OCI-LY1 (cell line): ENCODE measurements at regions not wholly inside any gene's neighbourhood (a gene's known extent, or its start where the extent isn't known, plus 50 kb on each side); places are given as distances from the start of the nearest gene placed in this dataset.

Experiments
- H2AFZ ChIP-seq: fragments of 200-600 bp; sonication (generic), shearing (Covaris generic); 2 replicates; pipeline ENCODE4 v1.6.0; 2014; ENCODE audit warnings: antibody characterized with exemption, mild to moderate bottlenecking, low read length
- H3F3A ChIP-seq: fragments of 200-600 bp; sonication (generic), shearing (Covaris generic); 2 replicates; pipeline ENCODE4 v1.6.0; 2014; ENCODE audit warnings: mild to moderate bottlenecking, antibody characterized with exemption, low read length, moderate library complexity; ENCODE audit not compliant: insufficient read depth
- H3K27ac ChIP-seq: fragments of 200-600 bp; sonication (generic); 2 replicates; pipeline ENCODE4 v1.5.1; 2014; ENCODE audit warnings: low read length, mixed run types, mild to moderate bottlenecking, low read depth; ENCODE audit not compliant: poor library complexity, severe bottlenecking
- H3K27me3 ChIP-seq: fragments of 200-600 bp; sonication (generic); 2 replicates; pipeline ENCODE4 v1.6.0; 2014; ENCODE audit warnings: antibody characterized with exemption, mild to moderate bottlenecking, low read length, moderate library complexity; ENCODE audit not compliant: insufficient read depth
- H3K36me3 ChIP-seq: fragments of 200-600 bp; sonication (generic); 2 replicates; pipeline ENCODE4 v1.6.1; 2014; ENCODE audit warnings: mild to moderate bottlenecking, antibody characterized with exemption, low read length, moderate library complexity, mixed read lengths; ENCODE audit not compliant: insufficient read depth
- H3K4me1 ChIP-seq: fragments of 200-600 bp; sonication (generic); 2 replicates; pipeline ENCODE4 v1.5.1; 2014; ENCODE audit warnings: mild to moderate bottlenecking, low read length, moderate library complexity; ENCODE audit not compliant: insufficient read depth, severe bottlenecking
- H3K4me2 ChIP-seq: fragments of 200-600 bp; sonication (generic), shearing (Covaris generic); 2 replicates; pipeline ENCODE4 v1.6.1; 2014; ENCODE audit warnings: low read length
- H3K4me3 ChIP-seq: fragments of 200-600 bp; sonication (generic); 2 replicates; pipeline ENCODE4 v1.5.1; 2014; ENCODE audit warnings: low read length, low read depth, mild to moderate bottlenecking, mixed read lengths; ENCODE audit not compliant: poor library complexity, severe bottlenecking
- H3K79me2 ChIP-seq: fragments of 200-600 bp; shearing (Covaris generic); 2 replicates; pipeline ENCODE4 v1.6.1; 2016; ENCODE audit warnings: mixed run types, low read length, mixed read lengths; ENCODE audit not compliant: insufficient read depth
- H3K9ac ChIP-seq: fragments of 200-600 bp; sonication (generic), shearing (Covaris generic); 2 replicates; pipeline ENCODE4 v1.6.1; 2014; ENCODE audit warnings: mild to moderate bottlenecking, low read length, mixed read lengths
- H3K9me2 ChIP-seq: fragments of 200-600 bp; sonication (generic), shearing (Covaris generic); 2 replicates; pipeline ENCODE4 v1.6.1; 2014; ENCODE audit warnings: low read depth, mild to moderate bottlenecking, low read length, mixed read lengths
- H3K9me3 ChIP-seq: fragments of 200-600 bp; shearing (Covaris generic); 2 replicates; pipeline ENCODE4 v1.6.1; 2014; ENCODE audit warnings: low read length, mixed read lengths
- H4K20me1 ChIP-seq: fragments of 200-600 bp; sonication (generic), shearing (Covaris generic); 2 replicates; pipeline ENCODE4 v1.6.0; 2016; ENCODE audit warnings: mild to moderate bottlenecking, low read length; ENCODE audit not compliant: insufficient read depth
- EZH2 ChIP-seq: fragments of 200-600 bp; sonication (generic), shearing (Covaris generic); IDR thresholded peaks from 2 replicates; pipeline ENCODE4 v1.8.0; 2017; ENCODE audit warnings: borderline replicate concordance, mixed run types, mild to moderate bottlenecking, antibody characterized with exemption, low read length, moderate library complexity, mixed read lengths
- TF ChIP-seq, protein P1 (sequence below): fragments of 200-600 bp; sonication (generic), shearing (Covaris generic); IDR thresholded peaks from 2 replicates; pipeline ENCODE4 v1.5.1; 2017; ENCODE audit warnings: mild to moderate bottlenecking, antibody characterized with exemption, low read length, moderate library complexity, mixed read lengths

GRCh38 chr7:69467826-69468225 is 130.4 kb upstream of the AUTS2 start:
- H3K27ac ChIP-seq = no peak overlapping the region

DNA sequence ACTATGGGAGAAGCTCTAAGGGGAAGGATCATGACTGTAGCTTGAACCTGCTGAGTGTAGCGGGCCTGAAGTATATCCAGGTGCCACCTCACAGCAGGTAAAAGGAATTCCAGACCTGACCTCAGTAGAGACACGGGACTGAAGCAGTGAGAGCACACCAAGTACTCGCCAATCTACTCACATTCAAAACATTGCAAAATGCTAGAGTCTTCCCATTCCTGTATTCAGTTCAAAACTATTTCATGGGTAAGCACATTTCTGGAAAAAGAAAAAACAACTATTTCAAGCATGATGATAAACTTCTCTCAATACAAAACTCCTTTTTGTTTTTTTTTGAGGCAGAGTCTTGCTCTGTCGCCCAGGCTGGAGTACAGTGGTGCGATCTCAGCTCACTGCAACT is 121.9 kb upstream of the AUTS2 start:
- H3F3A ChIP-seq = no peaks in the 10 kb centered on the region
- TF ChIP-seq, protein P1, sequence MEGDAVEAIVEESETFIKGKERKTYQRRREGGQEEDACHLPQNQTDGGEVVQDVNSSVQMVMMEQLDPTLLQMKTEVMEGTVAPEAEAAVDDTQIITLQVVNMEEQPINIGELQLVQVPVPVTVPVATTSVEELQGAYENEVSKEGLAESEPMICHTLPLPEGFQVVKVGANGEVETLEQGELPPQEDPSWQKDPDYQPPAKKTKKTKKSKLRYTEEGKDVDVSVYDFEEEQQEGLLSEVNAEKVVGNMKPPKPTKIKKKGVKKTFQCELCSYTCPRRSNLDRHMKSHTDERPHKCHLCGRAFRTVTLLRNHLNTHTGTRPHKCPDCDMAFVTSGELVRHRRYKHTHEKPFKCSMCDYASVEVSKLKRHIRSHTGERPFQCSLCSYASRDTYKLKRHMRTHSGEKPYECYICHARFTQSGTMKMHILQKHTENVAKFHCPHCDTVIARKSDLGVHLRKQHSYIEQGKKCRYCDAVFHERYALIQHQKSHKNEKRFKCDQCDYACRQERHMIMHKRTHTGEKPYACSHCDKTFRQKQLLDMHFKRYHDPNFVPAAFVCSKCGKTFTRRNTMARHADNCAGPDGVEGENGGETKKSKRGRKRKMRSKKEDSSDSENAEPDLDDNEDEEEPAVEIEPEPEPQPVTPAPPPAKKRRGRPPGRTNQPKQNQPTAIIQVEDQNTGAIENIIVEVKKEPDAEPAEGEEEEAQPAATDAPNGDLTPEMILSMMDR = no peak
- TF ChIP-seq EZH2 = no peak

More at GRCh38 chr7:69467826-69468225, 130.4 kb upstream of the AUTS2 start:
- H3K9me3 ChIP-seq = peaks cover 8% of the 10 kb centered on the region; the same call in 1 of the 2 replicates
- peaks cover 4% of the 10 kb centered on the region; the same call in 1 of the 2 replicates for H3K36me3 ChIP-seq
- H3K79me2 ChIP-seq = no peaks in the 10 kb centered on the region
- H3F3A ChIP-seq = no peaks in the 10 kb centered on the region
- no peak overlapping the region for H3K9ac ChIP-seq
- peaks cover 2% of the 10 kb centered on the region; the same call in 1 of the 2 replicates for H3K27me3 ChIP-seq
- H3K4me1 ChIP-seq = no peaks in the 10 kb centered on the region
- H2AFZ ChIP-seq = no peak overlapping the region
- no peaks in the 10 kb centered on the region for H3K9me2 ChIP-seq
- no peaks in the 10 kb centered on the region for H4K20me1 ChIP-seq
- TF ChIP-seq, protein P1 = no peak
- TF ChIP-seq EZH2 = no peak
- no peak overlapping the region for H3K4me2 ChIP-seq
- no peak overlapping the region for H3K4me3 ChIP-seq

DNA sequence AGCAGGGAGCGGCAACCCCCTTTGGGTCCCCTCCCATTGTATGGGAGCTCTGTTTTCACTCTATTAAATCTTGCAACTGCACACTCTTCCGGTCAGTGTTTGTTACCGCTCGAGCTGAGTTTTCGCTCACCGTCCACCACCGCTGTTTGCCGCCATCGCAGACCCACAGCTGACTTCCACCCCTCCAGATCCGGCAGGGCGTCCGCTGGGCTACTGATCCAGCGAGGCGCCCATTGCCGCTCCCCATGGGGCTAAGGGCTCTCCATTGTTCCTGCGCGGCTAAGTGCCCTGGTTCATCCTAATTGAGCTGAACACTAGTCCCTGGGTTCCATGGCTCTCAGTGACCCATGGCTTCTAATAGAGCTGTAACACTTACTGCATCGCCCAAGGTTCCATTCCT is 115.6 kb upstream of the AUTS2 start:
- Histone ChIP-seq H3K79me2 (no peaks in the 10 kb centered on the region), H2AFZ (no peak overlapping the region), H3F3A (no peaks in the 10 kb centered on the region), H3K4me3 (no peak overlapping the region), H3K4me2 (no peak overlapping the region), H3K9me2 (no peaks in the 10 kb centered on the region), H3K4me1 (peaks cover 4% of the 10 kb centered on the region), H3K9ac (no peak overlapping the region), H3K9me3 (no peaks in the 10 kb centered on the region), H3K36me3 (no peaks in the 10 kb centered on the region), H4K20me1 (no peaks in the 10 kb centered on the region), H3K27ac (no peak overlapping the region), H3K27me3 (no peaks in the 10 kb centered on the region; the same call in 1 of the 2 replicates)
- TF ChIP-seq, protein P1 = no peak
- no peak for TF ChIP-seq EZH2

More for the DNA sequence above, 121.9 kb upstream of the AUTS2 start:
- Histone ChIP-seq H3K27ac (no peak overlapping the region), H2AFZ (no peak overlapping the region), H3K4me2 (no peak overlapping the region), H3K9me2 (no peaks in the 10 kb centered on the region), H3K9me3 (no peaks in the 10 kb centered on the region), H3K36me3 (no peaks in the 10 kb centered on the region), H3K4me1 (peaks cover 7% of the 10 kb centered on the region), H3K9ac (no peak overlapping the region), H3K79me2 (no peaks in the 10 kb centered on the region), H3K4me3 (no peak overlapping the region), H3K27me3 (no peaks in the 10 kb centered on the region; the same call in 1 of the 2 replicates), H4K20me1 (no peaks in the 10 kb centered on the region)
